ENCODE measurements at regions not wholly inside any gene's neighbourhood (a gene's known extent, or its start where the extent isn't known, plus 50 kb on each side); places are given as distances from the start of the nearest gene placed in this dataset.
A peak's percentile ranks its signal among the peaks of the same experiment; 100 is the strongest.

DNA sequence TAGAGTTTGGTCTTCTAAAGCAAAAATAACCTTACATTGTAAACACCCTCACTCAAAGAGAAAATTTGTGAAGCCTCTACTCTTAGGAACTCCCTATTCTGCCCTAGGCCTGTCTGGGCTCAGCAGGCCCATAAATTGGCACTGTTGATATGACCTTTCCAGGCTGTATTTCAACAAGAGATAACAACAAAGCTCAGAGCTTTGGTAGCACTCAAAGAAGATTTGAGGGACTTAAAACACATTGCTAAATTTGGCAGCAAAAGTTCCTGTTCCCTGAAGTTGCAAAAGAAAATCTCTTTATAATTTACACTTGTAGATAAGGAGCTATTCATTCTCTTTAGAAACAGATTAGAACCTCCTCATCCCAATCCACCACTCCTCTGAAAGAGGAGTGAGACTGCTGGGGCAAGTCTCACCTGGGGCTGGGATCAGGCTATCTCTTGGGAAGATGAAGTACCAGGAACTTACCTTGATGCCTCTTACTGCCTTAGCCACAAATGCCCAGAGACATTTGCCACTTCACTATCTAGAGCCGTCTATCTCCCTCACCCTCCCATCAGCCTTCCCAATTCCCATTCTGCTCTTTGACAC, 110.4 kb upstream of the AKIP1 start:
- DNase-seq, result no peak

- DNase-seq, result no peak
These were observed 109.9 kb upstream of the AKIP1 start for GRCh38 chr11:8801121-8801520.

GRCh38 chr11:8802251-8802650, 108.7 kb upstream of the AKIP1 start:
- DNase-seq, result no peak

GRCh38 chr11:8803973-8804372, 107.0 kb upstream of the AKIP1 start:
- no peak for DNase-seq

- no peak for DNase-seq
These were observed 105.7 kb upstream of the AKIP1 start for GRCh38 chr11:8805296-8805695.

DNA sequence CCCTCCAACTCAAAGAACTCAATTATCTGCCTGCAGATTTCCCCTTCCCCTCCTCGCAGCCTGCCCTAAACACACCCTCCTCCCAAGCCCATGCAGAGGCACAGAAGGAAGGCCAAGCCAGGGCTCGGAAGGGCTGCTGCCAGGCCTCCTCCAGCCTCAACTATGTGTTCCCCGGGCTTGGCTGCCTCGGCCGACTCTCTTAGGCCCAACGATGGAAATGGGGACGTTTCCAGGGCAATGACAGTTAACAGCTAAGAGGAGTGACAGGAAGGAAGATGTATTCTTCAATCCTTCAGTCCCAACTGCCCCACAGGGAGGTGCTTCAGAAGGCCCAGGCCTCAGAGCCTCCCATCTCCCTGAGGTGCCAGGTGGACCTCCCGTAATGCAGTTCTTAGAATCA, 104.0 kb upstream of the AKIP1 start:
- DNase-seq, result no peak

GRCh38 chr11:8807544-8808225, 103.3 kb upstream of the AKIP1 start:
- no peak for DNase-seq

DNA sequence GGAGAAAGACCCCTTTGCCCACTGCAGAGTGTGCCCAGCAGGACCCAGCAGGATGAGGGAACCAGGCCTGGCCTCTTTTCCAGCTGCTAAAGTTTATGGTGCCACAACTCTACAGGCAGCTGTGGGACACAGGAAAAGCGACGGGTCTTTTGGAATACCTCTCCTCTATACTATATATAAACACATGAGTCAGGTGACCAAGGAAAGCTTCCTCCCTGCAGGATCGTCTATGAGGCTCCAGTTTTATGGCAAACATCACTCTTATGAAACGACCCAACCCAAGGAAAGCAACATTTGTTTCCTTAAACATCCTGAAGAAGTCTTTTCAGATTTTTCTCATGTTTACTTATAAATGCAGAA, 102.8 kb upstream of the AKIP1 start:
- no peak for DNase-seq

- DNase-seq, result no peak
These were observed 101.6 kb upstream of the AKIP1 start for GRCh38 chr11:8809241-8809938.

DNA sequence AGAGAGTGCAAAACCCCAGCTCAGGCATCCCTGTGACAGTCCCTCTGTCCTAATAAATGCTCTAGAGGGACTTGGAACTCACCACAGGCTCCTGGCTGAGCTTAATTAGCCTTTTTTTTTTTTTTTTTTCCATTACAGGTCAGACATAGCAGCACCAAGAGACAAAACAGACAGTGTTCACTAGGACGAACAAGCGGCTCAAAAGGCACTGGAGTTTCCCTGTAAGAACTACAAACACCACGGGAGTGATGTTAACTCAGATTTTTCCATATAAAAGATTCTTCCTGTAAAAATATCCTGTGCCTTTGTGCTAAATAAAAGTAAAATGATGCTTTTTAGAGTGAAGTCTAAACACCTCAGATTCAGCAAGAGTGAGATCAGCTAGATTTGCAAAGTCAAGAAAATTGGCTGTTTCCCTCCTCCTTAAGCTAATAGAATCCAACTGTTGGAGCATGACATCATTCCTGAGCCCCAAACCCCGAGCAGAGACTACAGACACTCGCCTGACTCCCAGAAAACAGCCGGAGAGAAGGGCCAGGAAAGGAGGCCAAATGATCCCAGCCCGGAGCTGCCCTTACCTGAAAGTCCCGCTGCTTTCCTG, 101.0 kb upstream of the AKIP1 start:
- DNase-seq, result no peak

- DNase-seq, result peak; percentile 1
These were observed 100.3 kb upstream of the AKIP1 start for GRCh38 chr11:8810540-8811301.

DNA sequence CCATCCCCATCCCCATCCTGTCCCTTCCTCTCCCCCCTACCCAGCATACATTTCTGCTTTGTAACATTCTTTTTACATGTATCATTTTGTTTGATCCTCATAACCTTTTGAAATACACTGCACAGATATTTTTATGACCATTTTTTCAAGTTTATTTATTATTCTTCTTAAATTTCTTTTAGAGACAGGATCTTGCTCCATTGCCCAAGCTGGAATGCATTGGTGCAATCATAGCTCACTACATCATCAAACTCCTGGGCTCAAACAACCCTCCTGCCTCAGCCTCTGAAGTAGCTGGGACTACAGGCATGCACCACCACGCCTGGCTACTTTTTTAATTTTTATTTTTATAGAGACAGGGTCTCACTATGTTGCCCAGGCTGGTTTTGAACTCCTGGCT, 99.4 kb upstream of the AKIP1 start:
- DNase-seq, result no peak

DNA sequence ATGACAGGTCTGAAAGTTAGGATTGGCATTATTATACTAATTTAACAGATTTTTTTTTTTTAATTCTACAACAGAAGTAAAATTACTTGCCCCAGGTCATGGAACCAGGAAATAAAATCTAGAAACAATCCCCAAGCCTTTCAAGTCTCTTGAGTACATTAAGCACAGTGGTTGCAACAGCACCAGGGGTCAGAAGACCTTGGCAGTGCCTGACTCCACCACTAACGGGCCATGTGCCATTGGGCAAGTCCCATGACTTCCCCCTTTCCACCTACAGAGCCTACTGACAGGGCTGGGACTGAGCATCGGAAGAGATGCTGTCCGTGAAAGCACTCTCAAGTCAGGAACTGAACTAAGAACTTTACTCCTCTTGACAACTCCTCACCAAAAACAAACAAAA, 98.6 kb upstream of the AKIP1 start:
- no peak for DNase-seq

DNA sequence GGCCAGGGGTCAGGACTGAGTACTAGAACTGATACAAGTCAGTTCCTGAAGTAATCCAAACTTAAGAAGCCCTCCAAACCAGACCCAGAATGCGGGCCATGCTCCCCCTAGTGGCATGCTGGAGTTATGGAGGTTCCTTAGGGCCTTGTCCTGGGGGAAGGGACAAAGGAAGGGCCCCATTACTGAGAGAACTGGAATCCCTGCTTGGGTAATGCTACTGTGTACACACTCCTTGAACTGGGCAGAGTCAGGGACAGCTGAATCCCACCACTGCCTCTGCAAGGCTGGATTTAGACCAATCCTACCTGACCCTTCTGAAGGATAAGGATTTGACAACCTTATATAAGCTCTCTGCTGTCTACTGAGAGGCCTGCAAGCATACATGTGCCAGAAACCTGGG, 97.3 kb upstream of the AKIP1 start:
- DNase-seq, result peak; percentile 16

GRCh38 chr11:8814209-8814922, 96.6 kb upstream of the AKIP1 start:
- DNase-seq, result no peak

DNA sequence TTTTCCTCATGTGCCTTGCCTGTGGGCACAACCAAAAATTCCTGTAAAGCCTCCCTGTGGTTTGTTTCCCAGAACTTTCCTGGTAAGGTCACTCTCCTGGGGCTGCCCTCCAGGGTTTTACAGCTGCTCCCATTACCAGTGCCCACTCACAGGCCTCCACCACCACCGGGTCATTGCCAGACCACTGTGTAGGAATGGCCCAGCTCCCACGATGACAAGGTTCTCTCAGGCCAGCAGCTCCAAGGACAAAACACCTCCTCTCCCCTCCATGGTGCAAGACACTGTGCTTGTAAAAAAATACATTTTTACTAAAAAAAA, 96.1 kb upstream of the AKIP1 start:
- DNase-seq, result no peak

- no peak for DNase-seq
These were observed 92.6 kb upstream of the AKIP1 start for GRCh38 chr11:8818421-8818820.

DNA sequence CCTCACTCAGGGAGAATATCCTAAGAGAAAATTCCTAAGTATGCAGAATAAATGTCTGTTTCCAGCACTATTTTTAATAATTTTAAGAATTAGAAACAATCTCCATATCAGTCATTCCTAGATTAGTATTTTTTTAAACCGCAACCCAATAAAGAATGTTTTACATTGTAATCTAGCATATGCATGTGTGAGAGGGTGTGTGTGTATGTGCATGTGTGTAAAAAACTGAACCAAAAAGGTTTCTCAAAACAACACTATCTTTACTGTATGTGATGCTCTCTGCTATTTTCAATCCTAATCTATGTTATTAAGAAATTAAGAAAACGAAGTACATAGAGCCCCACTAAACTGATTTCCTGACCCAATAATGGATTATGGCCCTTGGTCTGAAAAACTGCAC, 90.6 kb upstream of the AKIP1 start:
- DNase-seq, result no peak

GRCh38 chr11:8822469-8822868, 88.5 kb upstream of the AKIP1 start:
- DNase-seq, result no peak

DNA sequence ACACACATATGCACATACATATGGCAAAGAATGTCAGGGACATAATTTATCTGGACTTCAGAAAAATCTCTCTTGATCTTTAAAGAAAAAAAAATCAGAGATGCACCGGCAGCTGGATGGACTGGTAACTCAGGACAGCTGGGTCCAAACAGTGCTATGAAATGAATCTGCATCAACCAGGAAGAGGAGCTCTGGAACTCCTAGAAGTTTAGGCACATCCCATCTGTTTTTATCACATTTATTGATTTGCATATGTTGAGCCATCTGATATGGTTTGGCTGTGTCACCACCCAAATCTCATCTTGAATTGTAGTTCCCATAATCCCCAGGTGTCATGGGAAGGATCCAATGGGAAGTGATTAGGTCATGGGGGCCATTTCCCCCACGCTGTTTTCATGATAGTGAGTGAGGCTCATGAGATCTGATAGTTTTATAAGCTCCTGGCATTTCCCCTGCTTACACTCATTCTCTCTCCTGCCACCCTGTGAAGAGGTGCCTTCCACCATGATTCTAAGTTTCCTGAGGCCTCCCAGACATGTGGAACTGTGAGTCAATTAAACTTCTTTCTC, 87.7 kb upstream of the AKIP1 start:
- DNase-seq, result no peak

DNA sequence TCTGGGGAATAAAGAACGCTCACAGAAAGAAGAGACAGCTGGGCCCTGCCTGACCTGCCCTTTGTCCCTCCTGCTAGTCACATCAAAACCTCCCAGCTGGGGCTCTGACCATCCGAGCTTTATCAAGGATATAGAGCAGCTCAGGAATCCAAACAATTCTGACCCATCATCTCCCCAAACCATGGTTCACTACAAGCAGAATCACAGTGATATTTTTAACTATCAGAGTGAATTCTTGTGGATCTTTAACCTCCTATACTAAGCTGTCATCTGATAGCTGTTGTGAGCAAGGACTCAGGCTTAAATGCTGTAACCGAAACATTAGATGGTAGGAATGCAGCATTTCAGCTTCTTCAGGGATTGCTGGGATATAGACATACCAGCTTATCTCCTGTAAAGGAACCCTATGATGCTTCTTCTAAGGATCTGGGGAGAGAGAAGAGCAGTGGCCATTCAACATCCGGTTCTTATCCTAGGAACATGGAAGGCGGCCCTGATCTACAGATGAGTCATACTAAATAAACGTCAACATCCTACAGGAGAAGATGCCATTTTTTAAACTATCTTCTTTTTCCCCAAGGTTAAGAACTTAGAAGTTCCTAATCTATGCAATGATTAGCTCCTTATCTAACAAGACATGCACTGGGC, 84.7 kb upstream of the AKIP1 start:
- DNase-seq, result no peak
